HG02678 (cell line): ENCODE measurements at regions not wholly inside any gene's neighbourhood (a gene's known extent, or its start where the extent isn't known, plus 50 kb on each side); places are given as distances from the start of the nearest gene placed in this dataset.
"Not testable (repeated sequence)": the region's sequence is repeated elsewhere in the genome, so short reads cannot be mapped to it uniquely, and the experiment has no call there.

Source experiments
- ATAC-seq: cut with Tn5 transposase; IDR thresholded peaks from one replicate; pipeline ENCODE4 v1.9.1; 2021; ENCODE audit warnings: mild to moderate bottlenecking, moderate library complexity; ENCODE audit not compliant: unreplicated experiment

- no peak for ATAC-seq
Measured at GRCh38 chr2:212913640-212914306, 237.6 kb downstream of the IKZF2 start.

GRCh38 chr2:212912445-212913103, 238.8 kb downstream of the IKZF2 start:
- no peak for ATAC-seq

- no peak for ATAC-seq
Measured at GRCh38 chr2:212911011-212911410, 240.4 kb downstream of the IKZF2 start.

- no peak for ATAC-seq
Measured at GRCh38 chr2:212908682-212909435, 242.6 kb downstream of the IKZF2 start.

GRCh38 chr2:212908031-212908430, 243.4 kb downstream of the IKZF2 start:
- no peak for ATAC-seq

GRCh38 chr2:212906620-212907019, 244.8 kb downstream of the IKZF2 start:
- ATAC-seq = no peak

- no peak for ATAC-seq
Measured at GRCh38 chr2:212905640-212906201, 245.7 kb downstream of the IKZF2 start.

- no peak for ATAC-seq
Measured at GRCh38 chr2:212904646-212905045, 246.8 kb downstream of the IKZF2 start.

GRCh38 chr2:212903413-212903812, 248.0 kb downstream of the IKZF2 start:
- no peak for ATAC-seq

- no peak for ATAC-seq
Measured at GRCh38 chr2:212902421-212902820, 249.0 kb downstream of the IKZF2 start.

GRCh38 chr2:212901604-212902275, 249.7 kb downstream of the IKZF2 start:
- no peak for ATAC-seq

GRCh38 chr2:212900715-212901114, 250.7 kb downstream of the IKZF2 start:
- no peak for ATAC-seq

- no peak for ATAC-seq
Measured at GRCh38 chr2:212898011-212898410, 253.4 kb downstream of the IKZF2 start.

GRCh38 chr2:212897296-212897695, 254.1 kb downstream of the IKZF2 start:
- no peak for ATAC-seq

- no peak for ATAC-seq
Measured at GRCh38 chr2:212894026-212894425, 257.4 kb downstream of the IKZF2 start.

- ATAC-seq = no peak
Measured at GRCh38 chr2:212893216-212893615, 258.2 kb downstream of the IKZF2 start.

GRCh38 chr2:212892193-212892592, 259.2 kb downstream of the IKZF2 start:
- ATAC-seq = no peak

- ATAC-seq = no peak
Measured at GRCh38 chr2:212891580-212891979, 259.8 kb downstream of the IKZF2 start.

GRCh38 chr2:212882626-212883025, 268.8 kb downstream of the IKZF2 start:
- no peak for ATAC-seq

GRCh38 chr2:212876556-212876955, 274.9 kb downstream of the IKZF2 start:
- not testable (repeated sequence) for ATAC-seq

GRCh38 chr2:212875950-212876349, 275.5 kb downstream of the IKZF2 start:
- ATAC-seq = not testable (repeated sequence)
